GM12865 (cell line): ENCODE measurements at regions not wholly inside any gene's neighbourhood (a gene's known extent, or its start where the extent isn't known, plus 50 kb on each side); places are given as distances from the start of the nearest gene placed in this dataset.

Experiments used
- DNase-seq: peaks from one replicate; pipeline ENCODE4 v3.0.0; 2010; ENCODE audit warnings: low read depth
- H3K4me3 ChIP-seq: 2 replicates; pipeline ENCODE4 v1.5.1; 2011; ENCODE audit warnings: mild to moderate bottlenecking, low read depth, low read length, control low read depth
- TF ChIP-seq, protein P1 (sequence below): IDR thresholded peaks from 2 replicates; pipeline ENCODE4 v1.5.1; 2011; ENCODE audit warnings: low read length, control low read depth, low read depth, inconsistent platforms; ENCODE audit not compliant: insufficient read depth; ENCODE audit errors: missing control alignments

DNA sequence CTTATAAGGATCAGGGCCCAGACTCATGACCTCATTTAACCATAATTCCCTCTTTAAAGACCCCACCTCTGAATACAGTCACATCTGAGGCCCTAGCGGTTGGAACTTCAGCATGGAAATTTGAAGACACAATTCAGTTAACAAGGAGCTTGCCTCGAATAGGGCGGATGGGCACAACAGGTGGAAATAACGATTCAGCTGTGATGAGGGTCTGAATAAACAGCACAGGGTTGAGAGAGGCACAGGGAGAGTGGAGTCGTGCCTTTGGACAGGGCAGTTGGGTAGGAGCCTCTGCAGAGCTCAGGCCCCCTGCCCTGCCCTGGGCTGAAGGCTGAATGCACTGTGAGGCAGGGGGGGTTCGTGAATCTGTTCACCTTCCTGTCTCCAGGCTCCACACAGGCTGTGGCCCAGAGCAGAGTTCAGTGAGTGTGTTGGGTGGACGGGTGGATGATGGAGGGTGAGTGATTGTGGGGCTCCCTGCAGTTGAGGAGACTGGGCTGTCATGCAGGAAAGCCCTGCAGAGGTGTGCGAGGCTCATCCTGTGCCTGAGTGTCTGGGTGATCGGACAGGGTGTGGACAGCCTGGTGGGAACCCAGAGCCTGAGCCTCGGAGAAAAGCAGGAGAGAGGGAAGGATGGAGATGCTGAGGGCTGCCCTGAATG is 243.1 kb downstream of the FOXD2 start:
- no peak for DNase-seq
- TF ChIP-seq, protein P1, sequence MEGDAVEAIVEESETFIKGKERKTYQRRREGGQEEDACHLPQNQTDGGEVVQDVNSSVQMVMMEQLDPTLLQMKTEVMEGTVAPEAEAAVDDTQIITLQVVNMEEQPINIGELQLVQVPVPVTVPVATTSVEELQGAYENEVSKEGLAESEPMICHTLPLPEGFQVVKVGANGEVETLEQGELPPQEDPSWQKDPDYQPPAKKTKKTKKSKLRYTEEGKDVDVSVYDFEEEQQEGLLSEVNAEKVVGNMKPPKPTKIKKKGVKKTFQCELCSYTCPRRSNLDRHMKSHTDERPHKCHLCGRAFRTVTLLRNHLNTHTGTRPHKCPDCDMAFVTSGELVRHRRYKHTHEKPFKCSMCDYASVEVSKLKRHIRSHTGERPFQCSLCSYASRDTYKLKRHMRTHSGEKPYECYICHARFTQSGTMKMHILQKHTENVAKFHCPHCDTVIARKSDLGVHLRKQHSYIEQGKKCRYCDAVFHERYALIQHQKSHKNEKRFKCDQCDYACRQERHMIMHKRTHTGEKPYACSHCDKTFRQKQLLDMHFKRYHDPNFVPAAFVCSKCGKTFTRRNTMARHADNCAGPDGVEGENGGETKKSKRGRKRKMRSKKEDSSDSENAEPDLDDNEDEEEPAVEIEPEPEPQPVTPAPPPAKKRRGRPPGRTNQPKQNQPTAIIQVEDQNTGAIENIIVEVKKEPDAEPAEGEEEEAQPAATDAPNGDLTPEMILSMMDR = no peak
- H3K4me3 ChIP-seq = no peak overlapping the region

DNA sequence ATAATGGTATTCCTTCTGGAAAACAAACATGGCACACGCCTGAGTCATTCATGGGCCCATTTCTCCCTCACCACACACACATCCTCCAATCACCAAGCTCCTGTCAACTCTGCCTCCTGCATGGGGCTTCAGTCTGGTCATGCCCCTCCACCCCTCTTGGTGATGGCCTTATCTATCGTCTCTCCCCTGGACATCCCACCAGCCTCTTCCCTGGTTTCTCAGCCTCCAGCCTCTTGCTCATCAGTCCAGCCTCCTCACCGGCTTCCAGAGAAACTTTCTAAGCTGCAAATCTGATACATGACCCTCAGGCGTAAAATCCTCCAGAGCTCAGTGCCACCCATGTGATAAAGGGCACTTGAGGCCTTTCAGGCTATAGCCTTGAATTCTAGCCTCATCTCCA is 243.9 kb downstream of the FOXD2 start:
- H3K4me3 ChIP-seq = no peak overlapping the region
- TF ChIP-seq, protein P1 = no peak
- no peak for DNase-seq

DNA sequence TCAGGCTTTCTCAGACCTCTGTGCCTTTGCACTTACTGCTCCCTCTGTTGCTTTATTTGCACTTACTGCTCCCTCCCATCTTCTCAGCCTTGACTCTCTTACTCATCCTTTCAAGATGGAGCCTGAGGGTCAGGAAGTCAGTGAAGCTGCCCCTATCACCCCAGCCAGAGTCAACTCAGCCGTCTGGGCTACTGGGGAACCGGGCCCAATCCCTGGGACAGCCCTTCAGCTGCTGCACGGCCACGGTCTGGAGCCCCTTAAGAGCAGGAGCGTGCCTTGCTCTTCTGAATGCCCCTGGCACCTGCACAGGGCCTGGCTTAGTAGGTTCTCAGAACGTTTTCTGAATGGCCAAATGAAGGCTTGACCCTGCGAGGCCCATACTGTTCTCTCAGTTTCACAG is 244.4 kb downstream of the FOXD2 start:
- H3K4me3 ChIP-seq = no peak overlapping the region
- DNase-seq = no peak
- TF ChIP-seq, protein P1 = no peak

DNA sequence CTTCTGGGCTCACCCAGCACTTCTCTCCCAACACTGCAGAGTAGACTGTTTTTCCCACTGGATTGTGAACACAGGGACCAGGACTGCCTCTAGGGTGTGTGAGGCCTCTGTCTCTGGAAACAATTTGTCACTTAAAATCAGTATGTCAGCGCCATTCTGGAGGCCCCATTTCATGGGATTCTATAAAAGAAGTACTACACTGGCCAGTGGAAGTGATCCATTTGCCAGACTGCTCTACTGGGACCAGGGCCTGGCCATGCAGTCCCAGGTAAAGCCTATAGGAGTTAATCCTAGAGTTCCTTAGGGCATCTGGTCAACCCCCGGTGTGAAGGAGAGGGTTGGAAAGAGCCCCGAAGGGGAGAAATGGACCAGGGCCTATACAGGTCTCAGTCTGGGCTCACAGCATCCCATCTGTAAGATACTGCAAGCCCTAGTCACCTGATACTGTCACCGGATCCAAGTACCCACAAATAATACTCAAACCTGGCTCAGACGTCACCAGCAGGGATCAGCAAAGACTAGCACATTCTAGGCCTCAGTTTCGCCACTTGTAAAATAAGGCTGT is 245.0 kb downstream of the FOXD2 start:
- DNase-seq = no peak
- TF ChIP-seq, protein P1 = no peak
- H3K4me3 ChIP-seq = no peak overlapping the region

DNA sequence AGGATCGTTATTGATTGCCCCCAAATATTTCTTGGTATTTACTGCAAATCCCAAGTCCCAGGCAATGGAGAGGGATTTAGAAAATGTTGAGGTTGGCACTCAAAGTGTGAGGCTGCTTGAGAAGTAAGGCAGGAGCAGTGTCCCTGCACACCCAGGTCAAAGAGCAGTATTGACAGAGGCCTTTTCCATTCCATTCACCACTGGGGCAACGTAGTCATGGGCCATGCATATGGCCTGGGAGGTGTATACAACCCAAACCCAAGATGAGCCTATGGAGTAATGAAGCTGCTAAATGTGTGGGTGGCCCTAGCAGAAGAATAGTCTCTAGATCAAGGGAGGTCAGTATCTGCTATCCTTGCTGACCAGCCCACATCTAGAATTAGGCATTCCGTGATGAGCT is 245.6 kb downstream of the FOXD2 start:
- TF ChIP-seq, protein P1 = no peak
- no peak overlapping the region for H3K4me3 ChIP-seq

DNA sequence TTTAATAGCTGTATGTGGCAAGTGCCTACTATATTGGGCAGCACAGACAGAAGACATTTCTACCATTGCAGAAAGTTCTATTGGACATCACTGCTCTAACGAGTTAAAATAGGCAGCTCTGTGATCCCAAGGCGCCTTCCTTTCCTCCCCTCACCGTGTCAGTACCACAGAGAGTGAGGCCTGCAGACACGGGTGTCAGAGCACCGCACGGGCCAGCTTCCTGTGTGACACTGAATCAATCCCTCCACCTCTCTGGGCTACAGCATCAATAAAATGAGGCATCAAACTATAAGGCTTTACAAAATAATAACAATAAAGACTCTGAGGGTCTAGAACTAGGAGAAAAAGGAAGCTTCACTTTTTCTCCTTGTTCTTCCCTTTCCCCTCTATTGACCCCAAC is 246.7 kb downstream of the FOXD2 start:
- DNase-seq = no peak
- TF ChIP-seq, protein P1 = no peak
- no peak overlapping the region for H3K4me3 ChIP-seq

More for the DNA sequence above, 245.6 kb downstream of the FOXD2 start:
- no peak for DNase-seq
